ENCODE measurements at regions not wholly inside any gene's neighbourhood (a gene's known extent, or its start where the extent isn't known, plus 50 kb on each side); places are given as distances from the start of the nearest gene placed in this dataset.
"Not testable (repeated sequence)": the region's sequence is repeated elsewhere in the genome, so short reads cannot be mapped to it uniquely, and the experiment has no call there.

- Mint-ChIP-seq H3K9me3 (ENCODE audit: low read depth) (peaks cover 6% of the 10 kb centered on the region), H3K27me3 (no peaks in the 10 kb centered on the region), H3K4me1 (ENCODE audit: low read depth) (no peaks in the 10 kb centered on the region), H3K36me3 (no peaks in the 10 kb centered on the region), H3K27ac (no peak overlapping the region), H3K4me3 (no peak overlapping the region)
Measured at GRCh38 chr13:58908019-58908679, 1255.6 kb downstream of the DIAPH3 start.

- no peak overlapping the region for H3K27ac Mint-ChIP-seq
- H3K4me1 Mint-ChIP-seq (ENCODE audit: low read depth): no peaks in the 10 kb centered on the region
- no peaks in the 10 kb centered on the region for H3K36me3 Mint-ChIP-seq
- no peaks in the 10 kb centered on the region for H3K27me3 Mint-ChIP-seq
- H3K9me3 Mint-ChIP-seq (ENCODE audit: low read depth): peaks cover 6% of the 10 kb centered on the region
- no peak overlapping the region for H3K4me3 Mint-ChIP-seq
Measured at GRCh38 chr13:58919551-58919950, 1244.2 kb downstream of the DIAPH3 start.

- Mint-ChIP-seq H3K27me3 (no peaks in the 10 kb centered on the region), H3K27ac (no peak overlapping the region), H3K4me1 (ENCODE audit: low read depth) (no peaks in the 10 kb centered on the region), H3K9me3 (ENCODE audit: low read depth) (no peaks in the 10 kb centered on the region), H3K4me3 (no peak overlapping the region), H3K36me3 (no peaks in the 10 kb centered on the region)
Measured at GRCh38 chr13:58921129-58921528, 1242.6 kb downstream of the DIAPH3 start.

- Mint-ChIP-seq H3K4me1 (ENCODE audit: low read depth) (no peaks in the 10 kb centered on the region), H3K27ac (no peak overlapping the region), H3K4me3 (no peak overlapping the region), H3K9me3 (ENCODE audit: low read depth) (no peaks in the 10 kb centered on the region), H3K36me3 (no peaks in the 10 kb centered on the region), H3K27me3 (no peaks in the 10 kb centered on the region)
Measured at GRCh38 chr13:58926858-58927257, 1236.9 kb downstream of the DIAPH3 start.

GRCh38 chr13:58933475-58933874 lies 1230.3 kb downstream of the DIAPH3 start:
- Mint-ChIP-seq H3K27me3 (no peaks in the 10 kb centered on the region), H3K36me3 (no peaks in the 10 kb centered on the region), H3K4me1 (ENCODE audit: low read depth) (no peaks in the 10 kb centered on the region), H3K9me3 (ENCODE audit: low read depth) (peaks cover 7% of the 10 kb centered on the region), H3K4me3 (no peak overlapping the region), H3K27ac (no peak overlapping the region)

GRCh38 chr13:58935689-58936088 lies 1228.0 kb downstream of the DIAPH3 start:
- Mint-ChIP-seq H3K9me3 (ENCODE audit: low read depth) (peaks cover 7% of the 10 kb centered on the region), H3K4me1 (ENCODE audit: low read depth) (no peaks in the 10 kb centered on the region), H3K27me3 (no peaks in the 10 kb centered on the region), H3K4me3 (no peak overlapping the region), H3K36me3 (no peaks in the 10 kb centered on the region), H3K27ac (no peak overlapping the region)

- H3K27ac Mint-ChIP-seq: no peak overlapping the region
- H3K36me3 Mint-ChIP-seq: no peaks in the 10 kb centered on the region
- H3K9me3 Mint-ChIP-seq (ENCODE audit: low read depth): peaks cover 30% of the 10 kb centered on the region
- no peaks in the 10 kb centered on the region for H3K4me1 Mint-ChIP-seq (ENCODE audit: low read depth)
- H3K4me3 Mint-ChIP-seq: no peak overlapping the region
- H3K27me3 Mint-ChIP-seq: no peaks in the 10 kb centered on the region
Measured at GRCh38 chr13:58946274-58946673, 1217.5 kb downstream of the DIAPH3 start.

GRCh38 chr13:58949646-58950045 lies 1214.1 kb downstream of the DIAPH3 start:
- H3K36me3 Mint-ChIP-seq: no peaks in the 10 kb centered on the region
- no peaks in the 10 kb centered on the region for H3K4me1 Mint-ChIP-seq (ENCODE audit: low read depth)
- no peak overlapping the region for H3K4me3 Mint-ChIP-seq
- H3K27me3 Mint-ChIP-seq: no peaks in the 10 kb centered on the region
- no peak overlapping the region for H3K27ac Mint-ChIP-seq
- peaks cover 36% of the 10 kb centered on the region for H3K9me3 Mint-ChIP-seq (ENCODE audit: low read depth)

- Mint-ChIP-seq H3K4me1 (ENCODE audit: low read depth) (no peaks in the 10 kb centered on the region), H3K27ac (no peak overlapping the region), H3K4me3 (no peak overlapping the region), H3K27me3 (no peaks in the 10 kb centered on the region), H3K36me3 (no peaks in the 10 kb centered on the region), H3K9me3 (ENCODE audit: low read depth) (peaks cover 32% of the 10 kb centered on the region)
Measured at GRCh38 chr13:58950911-58951310, 1212.8 kb downstream of the DIAPH3 start.

- Mint-ChIP-seq H3K27ac (no peak overlapping the region), H3K36me3 (no peaks in the 10 kb centered on the region), H3K4me3 (no peak overlapping the region), H3K4me1 (ENCODE audit: low read depth) (no peaks in the 10 kb centered on the region), H3K27me3 (no peaks in the 10 kb centered on the region), H3K9me3 (ENCODE audit: low read depth) (peaks cover 24% of the 10 kb centered on the region)
Measured at GRCh38 chr13:58953638-58954037, 1210.1 kb downstream of the DIAPH3 start.

GRCh38 chr13:58955546-58956385 lies 1208.0 kb downstream of the DIAPH3 start:
- no peaks in the 10 kb centered on the region for H3K4me1 Mint-ChIP-seq (ENCODE audit: low read depth)
- no peak overlapping the region for H3K27ac Mint-ChIP-seq
- no peaks in the 10 kb centered on the region for H3K36me3 Mint-ChIP-seq
- H3K9me3 Mint-ChIP-seq (ENCODE audit: low read depth): peaks cover 10% of the 10 kb centered on the region
- no peak overlapping the region for H3K4me3 Mint-ChIP-seq
- no peaks in the 10 kb centered on the region for H3K27me3 Mint-ChIP-seq

- H3K27ac Mint-ChIP-seq; H3K4me3 Mint-ChIP-seq; H3K9me3 Mint-ChIP-seq (ENCODE audit: low read depth); H3K4me1 Mint-ChIP-seq (ENCODE audit: low read depth); H3K27me3 Mint-ChIP-seq; H3K36me3 Mint-ChIP-seq: not testable (repeated sequence)
Measured at GRCh38 chr13:58958097-58958496, 1205.6 kb downstream of the DIAPH3 start.

GRCh38 chr13:58960888-58961287 lies 1202.8 kb downstream of the DIAPH3 start:
- Mint-ChIP-seq H3K4me1 (ENCODE audit: low read depth) (no peaks in the 10 kb centered on the region), H3K27me3 (no peaks in the 10 kb centered on the region), H3K36me3 (no peaks in the 10 kb centered on the region), H3K4me3 (no peak overlapping the region), H3K9me3 (ENCODE audit: low read depth) (no peaks in the 10 kb centered on the region), H3K27ac (no peak overlapping the region)

GRCh38 chr13:58963321-58963720 lies 1200.4 kb downstream of the DIAPH3 start:
- Mint-ChIP-seq H3K36me3 (no peaks in the 10 kb centered on the region), H3K27ac (no peak overlapping the region), H3K4me3 (no peak overlapping the region)

GRCh38 chr13:58964048-58964447 lies 1199.7 kb downstream of the DIAPH3 start:
- no peaks in the 10 kb centered on the region for H3K36me3 Mint-ChIP-seq
- H3K4me1 Mint-ChIP-seq (ENCODE audit: low read depth): no peaks in the 10 kb centered on the region
- no peaks in the 10 kb centered on the region for H3K9me3 Mint-ChIP-seq (ENCODE audit: low read depth)
- no peak overlapping the region for H3K4me3 Mint-ChIP-seq
- no peak overlapping the region for H3K27ac Mint-ChIP-seq
- H3K27me3 Mint-ChIP-seq: no peaks in the 10 kb centered on the region

More at GRCh38 chr13:58963321-58963720, 1200.4 kb downstream of the DIAPH3 start:
- Mint-ChIP-seq H3K4me1 (ENCODE audit: low read depth) (no peaks in the 10 kb centered on the region), H3K27me3 (no peaks in the 10 kb centered on the region), H3K9me3 (ENCODE audit: low read depth) (no peaks in the 10 kb centered on the region)

All from activated naive CD8-positive, alpha-beta T cell (primary cell).